HEK293T (cell line): ENCODE measurements at regions not wholly inside any gene's neighbourhood (a gene's known extent, or its start where the extent isn't known, plus 50 kb on each side); places are given as distances from the start of the nearest gene placed in this dataset.

Experiments
- ARNT ChIP-seq: fragments of 450-650 bp; IDR thresholded peaks from 2 replicates; pipeline ENCODE4 v1.6.1; 2017; ENCODE audit warnings: mild to moderate bottlenecking
- FOXA1 ChIP-seq: fragments of 450-650 bp; IDR thresholded peaks from 2 replicates; pipeline ENCODE4 v1.6.1; 2016; ENCODE audit warnings: mild to moderate bottlenecking
- LEF1 ChIP-seq: fragments of 450-650 bp; IDR thresholded peaks from 2 replicates; pipeline ENCODE4 v1.6.1; 2017; ENCODE audit warnings: mild to moderate bottlenecking, borderline replicate concordance
- NFRKB ChIP-seq: fragments of 450-650 bp; IDR thresholded peaks from 2 replicates; pipeline ENCODE4 v1.6.1; 2016; ENCODE audit warnings: mild to moderate bottlenecking, moderate library complexity
- TARDBP ChIP-seq: fragments of 450-650 bp; IDR thresholded peaks from 2 replicates; pipeline ENCODE4 v1.6.1; 2016
- ZNF384 ChIP-seq: fragments of 450-650 bp; IDR thresholded peaks from 2 replicates; pipeline ENCODE4 v1.6.1; 2016
- TF ChIP-seq, protein P1 (sequence below): fragments of 450-650 bp; IDR thresholded peaks from 2 replicates; pipeline ENCODE4 v1.6.1; 2016

DNA sequence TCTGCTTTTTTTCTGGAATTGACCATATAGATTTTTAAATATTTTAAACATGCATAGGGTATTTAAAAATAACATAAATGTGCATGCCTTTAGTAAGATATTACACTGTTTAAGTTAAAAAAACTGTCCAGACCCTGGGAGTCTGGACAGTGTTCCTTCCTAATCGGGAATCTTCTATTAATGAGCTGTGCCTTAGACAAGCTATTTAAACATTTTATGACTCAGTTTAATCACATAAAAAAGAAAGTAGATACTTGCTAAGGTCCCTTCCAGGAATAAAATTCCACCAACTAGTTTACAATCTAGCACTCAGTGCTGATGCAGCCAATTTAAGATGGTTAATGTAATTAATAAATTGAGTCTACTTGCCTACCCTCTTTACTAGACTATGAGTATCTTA, 140.4 kb upstream of the DPH6 start:
- TF ChIP-seq ZNF384 (no peak), FOXA1 (no peak), TARDBP (no peak), ARNT (no peak), NFRKB (no peak), LEF1 (no peak)
- TF ChIP-seq, protein P1, sequence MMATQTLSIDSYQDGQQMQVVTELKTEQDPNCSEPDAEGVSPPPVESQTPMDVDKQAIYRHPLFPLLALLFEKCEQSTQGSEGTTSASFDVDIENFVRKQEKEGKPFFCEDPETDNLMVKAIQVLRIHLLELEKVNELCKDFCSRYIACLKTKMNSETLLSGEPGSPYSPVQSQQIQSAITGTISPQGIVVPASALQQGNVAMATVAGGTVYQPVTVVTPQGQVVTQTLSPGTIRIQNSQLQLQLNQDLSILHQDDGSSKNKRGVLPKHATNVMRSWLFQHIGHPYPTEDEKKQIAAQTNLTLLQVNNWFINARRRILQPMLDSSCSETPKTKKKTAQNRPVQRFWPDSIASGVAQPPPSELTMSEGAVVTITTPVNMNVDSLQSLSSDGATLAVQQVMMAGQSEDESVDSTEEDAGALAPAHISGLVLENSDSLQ = no peak
